Suprapubic skin (tissue), 4 donors: ENCODE measurements at regions not wholly inside any gene's neighbourhood (a gene's known extent, or its start where the extent isn't known, plus 50 kb on each side); places are given as distances from the start of the nearest gene placed in this dataset.

Source experiments
- DNase-seq, 2 donors: peaks; one replicate each; pipeline ENCODE4 v3.0.0-alpha.2; 2019; ENCODE audit warnings: low spot score in 2 of 2
- H3K27ac ChIP-seq: fragments of 200-600 bp; sonication (generic); one replicate; pipeline ENCODE4 v1.5.1; 2019
- H3K27me3 ChIP-seq: fragments of 200-600 bp; sonication (generic); one replicate; pipeline ENCODE4 v1.5.1; 2019
- H3K36me3 ChIP-seq: fragments of 200-600 bp; sonication (generic); one replicate; pipeline ENCODE4 v1.5.1; 2019
- H3K4me1 ChIP-seq: fragments of 200-600 bp; sonication (generic); one replicate; pipeline ENCODE4 v1.5.1; 2019
- H3K4me3 ChIP-seq: fragments of 200-600 bp; sonication (generic); one replicate; pipeline ENCODE4 v1.5.1; 2019; ENCODE audit warnings: mild to moderate bottlenecking
- H3K9me3 ChIP-seq: fragments of 200-600 bp; sonication (generic); one replicate; pipeline ENCODE4 v1.5.1; 2019
- CTCF ChIP-seq, 2 donors: fragments of 200-600 bp in 1 of 2; fragments of 450-650 bp in 1 of 2; sonication (generic) in 1 of 2; IDR thresholded peaks; one replicate each; pipeline ENCODE4 v1.5.1; 2016 to 2019; ENCODE audit warnings: antibody characterized with exemption in 2 of 2, mild to moderate bottlenecking in 1 of 2, moderate library complexity in 1 of 2
- EP300 ChIP-seq: sonication (generic); formaldehyde crosslinking; IDR thresholded peaks from one replicate; pipeline ENCODE4 v1.6.1; 2017; ENCODE audit warnings: antibody characterized with exemption
- POLR2A ChIP-seq, 2 donors: fragments of 450-650 bp; IDR thresholded peaks; one replicate each; pipeline ENCODE4 v1.6.1; 2017; ENCODE audit warnings: antibody characterized with exemption in 2 of 2, mild to moderate bottlenecking in 2 of 2, moderate library complexity in 2 of 2
- POLR2AphosphoS5 ChIP-seq, 3 donors: sonication (generic); formaldehyde crosslinking; IDR thresholded peaks; one replicate each; pipeline ENCODE4 v1.6.1; 2017; ENCODE audit warnings: antibody characterized with exemption in 3 of 3
- WGBS: methylation state at CpG from one replicate; pipeline ENCODE4 v1.1.5; 2018; 5-methylcytosine and 5-hydroxymethylcytosine counted together

GRCh38 chr6:66402873-66403272 lies 695.8 kb upstream of the EYS start:
- H3K4me1 ChIP-seq, result no peaks in the 10 kb centered on the region
- no peak overlapping the region for H3K4me3 ChIP-seq
- no peaks in the 10 kb centered on the region for H3K27me3 ChIP-seq
- H3K36me3 ChIP-seq, result no peaks in the 10 kb centered on the region
- DNase-seq, result no peak
- 72% methylated on average over 1 of the region's 1 CpG for WGBS
- H3K9me3 ChIP-seq, result no peaks in the 10 kb centered on the region
- no peak overlapping the region for H3K27ac ChIP-seq
- TF ChIP-seq CTCF (IDR thresholded peaks at IDR 0.05), result no peak
- no peak for TF ChIP-seq POLR2AphosphoS5 (IDR thresholded peaks at IDR 0.05)
- TF ChIP-seq EP300, result no peak
- no peak for TF ChIP-seq POLR2A (IDR thresholded peaks at IDR 0.05)

GRCh38 chr6:66396549-66396948 lies 689.5 kb upstream of the EYS start:
- no peak for DNase-seq
- Histone ChIP-seq H3K27ac (no peak overlapping the region), H3K4me3 (no peak overlapping the region), H3K9me3 (peaks cover 2% of the 10 kb centered on the region), H3K27me3 (no peaks in the 10 kb centered on the region), H3K36me3 (no peaks in the 10 kb centered on the region), H3K4me1 (no peaks in the 10 kb centered on the region)
- TF ChIP-seq POLR2AphosphoS5 (IDR thresholded peaks at IDR 0.05) (no peak), EP300 (no peak), CTCF (IDR thresholded peaks at IDR 0.05) (no peak), POLR2A (IDR thresholded peaks at IDR 0.05) (no peak)
- WGBS, result 73% methylated on average over 6 of the region's 7 CpGs

- H3K27ac ChIP-seq, result no peak overlapping the region
- H3K9me3 ChIP-seq, result peaks cover 2% of the 10 kb centered on the region
- H3K4me1 ChIP-seq, result no peaks in the 10 kb centered on the region
- no peaks in the 10 kb centered on the region for H3K27me3 ChIP-seq
- no peak for DNase-seq
- no peak overlapping the region for H3K4me3 ChIP-seq
- H3K36me3 ChIP-seq, result no peaks in the 10 kb centered on the region
- TF ChIP-seq POLR2AphosphoS5 (IDR thresholded peaks at IDR 0.05) (no peak), EP300 (no peak), POLR2A (IDR thresholded peaks at IDR 0.05) (no peak), CTCF (IDR thresholded peaks at IDR 0.05) (no peak)
- WGBS, result 84% methylated on average over 6 of the region's 6 CpGs
Measured at GRCh38 chr6:66396145-66396544, 689.1 kb upstream of the EYS start.

- no peak for TF ChIP-seq POLR2A (IDR thresholded peaks at IDR 0.05)
- 96% methylated on average over 2 of the region's 2 CpGs for WGBS
- no peaks in the 10 kb centered on the region for H3K27me3 ChIP-seq
- no peaks in the 10 kb centered on the region for H3K36me3 ChIP-seq
- no peak overlapping the region for H3K27ac ChIP-seq
- no peak for DNase-seq
- H3K4me1 ChIP-seq, result no peaks in the 10 kb centered on the region
- no peak overlapping the region for H3K4me3 ChIP-seq
- peaks cover 2% of the 10 kb centered on the region for H3K9me3 ChIP-seq
Measured at GRCh38 chr6:66390393-66390792, 683.4 kb upstream of the EYS start.

GRCh38 chr6:66376001-66376400 lies 669.0 kb upstream of the EYS start:
- WGBS, result 44% methylated on average over 2 of the region's 2 CpGs
- H3K4me3 ChIP-seq, result no peak overlapping the region
- no peaks in the 10 kb centered on the region for H3K36me3 ChIP-seq
- no peak overlapping the region for H3K27ac ChIP-seq
- TF ChIP-seq POLR2A (IDR thresholded peaks at IDR 0.05) (no peak), EP300 (no peak), POLR2AphosphoS5 (IDR thresholded peaks at IDR 0.05) (no peak), CTCF (IDR thresholded peaks at IDR 0.05) (no peak)
- DNase-seq, result no peak
- H3K9me3 ChIP-seq, result no peaks in the 10 kb centered on the region
- H3K4me1 ChIP-seq, result no peaks in the 10 kb centered on the region
- no peaks in the 10 kb centered on the region for H3K27me3 ChIP-seq

GRCh38 chr6:66369407-66369806 lies 662.4 kb upstream of the EYS start:
- Histone ChIP-seq H3K27me3 (no peaks in the 10 kb centered on the region), H3K9me3 (no peaks in the 10 kb centered on the region), H3K4me1 (no peaks in the 10 kb centered on the region), H3K27ac (no peak overlapping the region), H3K36me3 (no peaks in the 10 kb centered on the region), H3K4me3 (no peak overlapping the region)
- TF ChIP-seq POLR2A (IDR thresholded peaks at IDR 0.05) (no peak), POLR2AphosphoS5 (IDR thresholded peaks at IDR 0.05) (no peak), CTCF (IDR thresholded peaks at IDR 0.05) (no peak), EP300 (no peak)
- DNase-seq, result no peak
